DND-41 (cell line): ENCODE measurements at regions not wholly inside any gene's neighbourhood (a gene's known extent, or its start where the extent isn't known, plus 50 kb on each side); places are given as distances from the start of the nearest gene placed in this dataset.

ENCODE experiments used
- ATAC-seq: fragments of 200-7000 bp; cut with Tn5 transposase; 3 replicates; pipeline ENCODE4 v1.9.1; 2021; ENCODE audit warnings: low read depth; ENCODE audit not compliant: insufficient read depth
- DNase-seq: peaks from one replicate; pipeline ENCODE4 v3.0.0-alpha.2; 2020
- H2AFZ ChIP-seq: 2 replicates; pipeline ENCODE4 v1.6.0; 2012; ENCODE audit warnings: low read depth, low read length
- H3K27ac ChIP-seq: 2 replicates; pipeline ENCODE4 v1.5.1; 2012; ENCODE audit warnings: low read length, inconsistent platforms
- H3K27me3 ChIP-seq: fragments of 200-600 bp; sonication (generic); 2 replicates; pipeline ENCODE4 v1.6.0; 2012; ENCODE audit warnings: low read length, mild to moderate bottlenecking, inconsistent platforms; ENCODE audit not compliant: insufficient read depth, poor library complexity
- H3K36me3 ChIP-seq: 2 replicates; pipeline ENCODE4 v1.5.1; 2012; ENCODE audit warnings: low read length, inconsistent platforms; ENCODE audit not compliant: insufficient read depth
- H3K4me1 ChIP-seq: 2 replicates; pipeline ENCODE4 v1.5.1; 2012; ENCODE audit warnings: mild to moderate bottlenecking, low read length; ENCODE audit not compliant: insufficient read depth
- H3K4me2 ChIP-seq: 2 replicates; pipeline ENCODE4 v1.6.0; 2012; ENCODE audit warnings: mild to moderate bottlenecking, moderate library complexity, low read length, inconsistent platforms; ENCODE audit not compliant: insufficient read depth
- H3K4me3 ChIP-seq, 2 experiments: fragments of 200-600 bp in 1 of 2; shearing (Covaris generic) in 1 of 2; 2 replicates each; pipeline ENCODE4 v1.5.1; 2012 to 2016; ENCODE audit warnings: inconsistent platforms in 2 of 2, low read length in 2 of 2, mild to moderate bottlenecking in 2 of 2, low read depth in 1 of 2, moderate library complexity in 1 of 2
- H3K79me2 ChIP-seq: 2 replicates; pipeline ENCODE4 v1.6.0; 2012; ENCODE audit warnings: low read length, inconsistent platforms; ENCODE audit not compliant: insufficient read depth
- H3K9ac ChIP-seq: 2 replicates; pipeline ENCODE4 v1.6.0; 2012; ENCODE audit warnings: low read depth, mild to moderate bottlenecking, inconsistent platforms, low read length, moderate library complexity
- H3K9me3 ChIP-seq: 2 replicates; pipeline ENCODE4 v1.5.1; 2012; ENCODE audit warnings: low read length, moderate library complexity, mild to moderate bottlenecking, inconsistent platforms; ENCODE audit not compliant: insufficient read depth, severe bottlenecking
- H4K20me1 ChIP-seq: 2 replicates; pipeline ENCODE4 v1.6.0; 2012; ENCODE audit warnings: low read length; ENCODE audit not compliant: insufficient read depth
- EZH2 ChIP-seq: IDR thresholded peaks from 3 replicates; pipeline ENCODE4 v1.6.1; 2012; ENCODE audit warnings: borderline replicate concordance, low read depth, mild to moderate bottlenecking, moderate library complexity, low read length, inconsistent platforms; ENCODE audit not compliant: severe bottlenecking
- TF ChIP-seq, protein P1 (sequence below): IDR thresholded peaks from 2 replicates; pipeline ENCODE4 v1.5.1; 2012; ENCODE audit warnings: borderline replicate concordance, low read length, moderate library complexity, mild to moderate bottlenecking; ENCODE audit not compliant: poor library complexity, severe bottlenecking; ENCODE audit errors: extremely low read depth

DNA sequence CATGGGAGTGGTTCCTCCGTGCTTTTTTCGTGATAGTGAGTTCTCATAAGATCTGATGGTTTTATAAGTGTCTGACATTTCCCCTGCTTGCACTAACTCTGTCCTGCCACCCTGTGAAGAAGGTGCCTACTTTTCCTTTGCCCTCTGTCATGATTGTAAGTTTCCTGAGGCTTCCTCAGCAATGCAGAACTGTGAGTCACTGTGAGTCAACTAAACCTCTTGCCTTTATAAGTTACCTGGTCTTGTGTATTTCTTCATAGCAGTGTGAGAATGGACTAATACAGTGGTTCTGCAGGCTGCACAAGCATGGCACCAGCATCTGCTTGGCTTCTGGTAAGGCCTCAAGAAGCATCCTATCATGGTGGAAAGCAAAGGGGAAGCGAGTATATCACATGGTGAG lies 1144.6 kb downstream of the SORCS3 start:
- H3K36me3 ChIP-seq = no peaks in the 10 kb centered on the region
- no peak for ATAC-seq
- H3K79me2 ChIP-seq = no peaks in the 10 kb centered on the region

GRCh38 chr10:105783936-105784483 lies 1142.9 kb downstream of the SORCS3 start:
- H3K9me3 ChIP-seq = peaks cover 9% of the 10 kb centered on the region
- no peak for ATAC-seq

More for the DNA sequence above, 1144.6 kb downstream of the SORCS3 start:
- Histone ChIP-seq H3K27ac (no peak overlapping the region), H3K4me1 (no peaks in the 10 kb centered on the region), H3K27me3 (no peaks in the 10 kb centered on the region), H3K9me3 (peaks cover 9% of the 10 kb centered on the region), H2AFZ (no peak overlapping the region), H3K9ac (no peak overlapping the region), H3K4me3 (no peak overlapping the region), H4K20me1 (no peaks in the 10 kb centered on the region), H3K4me2 (no peak overlapping the region)
- TF ChIP-seq, protein P1, sequence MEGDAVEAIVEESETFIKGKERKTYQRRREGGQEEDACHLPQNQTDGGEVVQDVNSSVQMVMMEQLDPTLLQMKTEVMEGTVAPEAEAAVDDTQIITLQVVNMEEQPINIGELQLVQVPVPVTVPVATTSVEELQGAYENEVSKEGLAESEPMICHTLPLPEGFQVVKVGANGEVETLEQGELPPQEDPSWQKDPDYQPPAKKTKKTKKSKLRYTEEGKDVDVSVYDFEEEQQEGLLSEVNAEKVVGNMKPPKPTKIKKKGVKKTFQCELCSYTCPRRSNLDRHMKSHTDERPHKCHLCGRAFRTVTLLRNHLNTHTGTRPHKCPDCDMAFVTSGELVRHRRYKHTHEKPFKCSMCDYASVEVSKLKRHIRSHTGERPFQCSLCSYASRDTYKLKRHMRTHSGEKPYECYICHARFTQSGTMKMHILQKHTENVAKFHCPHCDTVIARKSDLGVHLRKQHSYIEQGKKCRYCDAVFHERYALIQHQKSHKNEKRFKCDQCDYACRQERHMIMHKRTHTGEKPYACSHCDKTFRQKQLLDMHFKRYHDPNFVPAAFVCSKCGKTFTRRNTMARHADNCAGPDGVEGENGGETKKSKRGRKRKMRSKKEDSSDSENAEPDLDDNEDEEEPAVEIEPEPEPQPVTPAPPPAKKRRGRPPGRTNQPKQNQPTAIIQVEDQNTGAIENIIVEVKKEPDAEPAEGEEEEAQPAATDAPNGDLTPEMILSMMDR = no peak
- TF ChIP-seq EZH2 = no peak
- DNase-seq = no peak

DNA sequence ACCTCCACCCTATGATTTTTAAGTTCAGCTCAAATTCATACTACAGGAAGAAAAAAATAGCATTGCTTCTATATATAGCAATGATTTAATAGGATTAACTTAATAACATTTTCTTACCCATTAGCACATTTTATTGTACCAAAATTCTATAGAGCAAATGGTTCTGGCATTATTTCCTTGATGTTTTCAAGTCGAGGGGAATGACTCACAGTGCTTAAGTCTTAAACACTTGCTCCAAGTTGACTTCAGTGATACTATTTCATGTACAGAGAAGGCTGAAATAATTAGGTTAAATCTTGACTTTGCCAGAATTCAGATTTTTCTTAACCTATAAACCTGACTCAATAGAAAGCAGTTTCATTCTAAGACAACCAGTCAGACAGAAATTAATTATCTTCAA lies 1133.8 kb downstream of the SORCS3 start:
- no peak overlapping the region for H2AFZ ChIP-seq
- no peaks in the 10 kb centered on the region for H4K20me1 ChIP-seq
- DNase-seq = no peak
- H3K4me1 ChIP-seq = no peaks in the 10 kb centered on the region
- no peak overlapping the region for H3K4me3 ChIP-seq
- H3K79me2 ChIP-seq = no peaks in the 10 kb centered on the region
- no peaks in the 10 kb centered on the region for H3K27me3 ChIP-seq
- H3K9ac ChIP-seq = no peak overlapping the region
- no peak overlapping the region for H3K4me2 ChIP-seq
- no peak overlapping the region for H3K27ac ChIP-seq
- H3K36me3 ChIP-seq = no peaks in the 10 kb centered on the region
- no peak for TF ChIP-seq EZH2
- TF ChIP-seq, protein P1 = no peak
- H3K9me3 ChIP-seq = no peaks in the 10 kb centered on the region
- ATAC-seq = no peak

More at GRCh38 chr10:105783936-105784483, 1142.9 kb downstream of the SORCS3 start:
- no peak for DNase-seq
- H3K4me3 ChIP-seq = no peak overlapping the region
- H4K20me1 ChIP-seq = no peaks in the 10 kb centered on the region
- no peak overlapping the region for H3K9ac ChIP-seq
- no peak overlapping the region for H2AFZ ChIP-seq
- H3K4me2 ChIP-seq = no peak overlapping the region
- TF ChIP-seq, protein P1 = no peak
- no peak for TF ChIP-seq EZH2
- H3K27me3 ChIP-seq = no peaks in the 10 kb centered on the region
- no peaks in the 10 kb centered on the region for H3K79me2 ChIP-seq
- H3K4me1 ChIP-seq = no peaks in the 10 kb centered on the region
- no peaks in the 10 kb centered on the region for H3K36me3 ChIP-seq
- no peak overlapping the region for H3K27ac ChIP-seq

GRCh38 chr10:105774351-105774750 lies 1133.3 kb downstream of the SORCS3 start:
- ATAC-seq = no peak
- H2AFZ ChIP-seq = no peak overlapping the region

More at GRCh38 chr10:105774351-105774750, 1133.3 kb downstream of the SORCS3 start:
- H3K4me1 ChIP-seq = no peaks in the 10 kb centered on the region
- no peaks in the 10 kb centered on the region for H3K27me3 ChIP-seq
- no peak for TF ChIP-seq EZH2
- TF ChIP-seq, protein P1 = no peak
- H3K4me2 ChIP-seq = no peak overlapping the region
- H3K27ac ChIP-seq = no peak overlapping the region
- no peak overlapping the region for H3K4me3 ChIP-seq
- H3K36me3 ChIP-seq = no peaks in the 10 kb centered on the region
- no peaks in the 10 kb centered on the region for H4K20me1 ChIP-seq
- no peak overlapping the region for H3K9ac ChIP-seq
- DNase-seq = no peak
- no peaks in the 10 kb centered on the region for H3K79me2 ChIP-seq
- H3K9me3 ChIP-seq = no peaks in the 10 kb centered on the region
